ENCODE measurements at regions not wholly inside any gene's neighbourhood (a gene's known extent, or its start where the extent isn't known, plus 50 kb on each side); places are given as distances from the start of the nearest gene placed in this dataset.

- no peak overlapping the region for H4K8ac ChIP-seq (replicated peaks; ENCODE audit: insufficient read length, low read depth, low read length)
- no peak for TF ChIP-seq CTCF (conservative IDR thresholded peaks at IDR 0.05)
- H3K9me3 Mint-ChIP-seq, result peaks cover 8 to 9% of the 10 kb centered on the region in 2 experiments; a peak in 3 of 5 replicates
- H3K4me1 Mint-ChIP-seq, result peaks cover 6 to 9% of the 10 kb centered on the region in 2 experiments
- H3K9ac ChIP-seq (ENCODE audit: extremely low read depth, insufficient read length, low read length), result no peak overlapping the region
- no peak overlapping the region for H4K91ac ChIP-seq (ENCODE audit: insufficient read length, low read depth, low read length)
- no peak overlapping the region for H3K4me3 Mint-ChIP-seq
- no peaks in the 10 kb centered on the region for H3K27me3 ChIP-seq (ENCODE audit: insufficient read depth, low read length)
- no peak overlapping the region for H3K23ac ChIP-seq (ENCODE audit: insufficient read length, low read depth, low read length)
- no peak overlapping the region for H3T11ph ChIP-seq (ENCODE audit: low read length)
- no peak for DNase-seq
- H3K14ac ChIP-seq (ENCODE audit: insufficient read depth, low read length), result no peak overlapping the region
- H3K27me3 Mint-ChIP-seq (ENCODE audit: low read depth), result no peaks in the 10 kb centered on the region; the same call in 1 of the 2 replicates
- no CpG with 5 or more reads among the region's 2 CpGs for WGBS (ENCODE audit: extremely low coverage, insufficient read length, low lambda C conversion rate)
- no peaks in the 10 kb centered on the region for H3K9me3 ChIP-seq (ENCODE audit: control insufficient read depth, low read depth, low read length)
- no peaks in the 10 kb centered on the region for H3K79me2 ChIP-seq (ENCODE audit: insufficient read depth, low read length)
- H3K79me1 ChIP-seq (ENCODE audit: insufficient read depth, low read depth, low read length, poor library complexity, severe bottlenecking), result no peaks in the 10 kb centered on the region
- no peak overlapping the region for H4K5ac ChIP-seq (ENCODE audit: insufficient read length, low read depth, low read length)
- H2AK5ac ChIP-seq (ENCODE audit: insufficient read length, low read length), result no peak overlapping the region
- no peak overlapping the region for H3K27ac Mint-ChIP-seq
- H2BK15ac ChIP-seq (ENCODE audit: low read depth, low read length), result no peak overlapping the region
- H3K23me2 ChIP-seq (ENCODE audit: insufficient read length, low read depth, low read length, poor library complexity, severe bottlenecking), result no peaks in the 10 kb centered on the region
- H4K20me1 ChIP-seq (ENCODE audit: control insufficient read depth, insufficient read depth, insufficient read length), result no peaks in the 10 kb centered on the region
- H3K18ac ChIP-seq (ENCODE audit: insufficient read length, low read depth, low read length), result no peak overlapping the region
- H2BK5ac ChIP-seq (ENCODE audit: insufficient read length, low read length), result no peak overlapping the region
- no peak overlapping the region for H2BK20ac ChIP-seq (ENCODE audit: low read depth, low read length, poor library complexity, severe bottlenecking)
- H2AFZ ChIP-seq (ENCODE audit: low read length), result no peak overlapping the region
- no peaks in the 10 kb centered on the region for H3K4me1 ChIP-seq (ENCODE audit: insufficient read depth, low read length)
- no peak overlapping the region for H2BK120ac ChIP-seq (ENCODE audit: low read depth, low read length, poor library complexity, severe bottlenecking)
- no peak overlapping the region for H3K4ac ChIP-seq (ENCODE audit: low read depth, low read length)
- H3K4me2 ChIP-seq (ENCODE audit: insufficient read depth, insufficient read length, low read length), result no peak overlapping the region
- no peak overlapping the region for H3K56ac ChIP-seq (ENCODE audit: insufficient read length, low read depth, low read length)
- no peak overlapping the region for H3K27ac ChIP-seq (ENCODE audit: insufficient read length, low read depth, low read length)
- peaks cover 0 to 6% (median 4%) of the 10 kb centered on the region in 3 experiments; a peak in 5 of 7 replicates for H3K36me3 Mint-ChIP-seq (ENCODE audit: insufficient read depth in 1 of 3, low read depth in 3 of 3)
- no peak overlapping the region for H2BK12ac ChIP-seq (ENCODE audit: insufficient read length, low read depth, low read length)
Measured at GRCh38 chr3:31106912-31107311, 212.5 kb upstream of the GADL1 start.
